MM.1S (cell line): ENCODE measurements at regions not wholly inside any gene's neighbourhood (a gene's known extent, or its start where the extent isn't known, plus 50 kb on each side); places are given as distances from the start of the nearest gene placed in this dataset.

Experiments
- DNase-seq: peaks from one replicate; pipeline ENCODE4 v3.0.0-alpha.2; 2015
- H2AFZ ChIP-seq: fragments of 300-600 bp; sonication (generic); 2 replicates; pipeline ENCODE4 v1.6.0; 2016; ENCODE audit warnings: antibody characterized with exemption, low read length
- H3F3A ChIP-seq: fragments of 300-600 bp; sonication (generic); 2 replicates; pipeline ENCODE4 v1.6.1; 2016; ENCODE audit warnings: mild to moderate bottlenecking, antibody characterized with exemption, low read length, moderate library complexity, mixed read lengths; ENCODE audit not compliant: insufficient read depth
- H3K27ac ChIP-seq: fragments of 300-600 bp; sonication (generic); 2 replicates; pipeline ENCODE4 v1.5.1; 2016; ENCODE audit warnings: mild to moderate bottlenecking, low read length
- H3K27me3 ChIP-seq: fragments of 300-600 bp; sonication (generic); replicated peaks from 2 replicates; pipeline ENCODE4 v1.6.0; 2016; ENCODE audit warnings: low read length; ENCODE audit not compliant: insufficient read depth
- H3K36me3 ChIP-seq: fragments of 300-600 bp; sonication (generic); replicated peaks from 2 replicates; pipeline ENCODE4 v1.6.1; 2016; ENCODE audit warnings: mild to moderate bottlenecking, low read length, mixed read lengths; ENCODE audit not compliant: insufficient read depth
- H3K4me1 ChIP-seq: fragments of 300-600 bp; sonication (generic); 2 replicates; pipeline ENCODE4 v1.6.1; 2016; ENCODE audit warnings: low read length, mixed read lengths
- H3K4me2 ChIP-seq: fragments of 300-600 bp; sonication (generic); 2 replicates; pipeline ENCODE4 v1.6.0; 2016; ENCODE audit warnings: low read depth, low read length
- H3K4me3 ChIP-seq: fragments of 300-600 bp; sonication (generic); 2 replicates; pipeline ENCODE4 v1.5.1; 2016; ENCODE audit warnings: low read length, mixed read lengths
- H3K79me2 ChIP-seq: fragments of 300-600 bp; sonication (generic); 2 replicates; pipeline ENCODE4 v1.6.1; 2016; ENCODE audit warnings: mixed run types, low read length, mixed read lengths
- H3K9ac ChIP-seq: fragments of 300-600 bp; sonication (generic); 2 replicates; pipeline ENCODE4 v1.6.1; 2016; ENCODE audit warnings: low read length, mixed read lengths
- H3K9me2 ChIP-seq: fragments of 300-600 bp; sonication (generic); replicated peaks from 2 replicates; pipeline ENCODE4 v1.6.1; 2016; ENCODE audit warnings: mild to moderate bottlenecking, low read length, mixed read lengths; ENCODE audit not compliant: insufficient read depth
- H3K9me3 ChIP-seq: fragments of 300-600 bp; sonication (generic); replicated peaks from 2 replicates; pipeline ENCODE4 v1.6.1; 2016; ENCODE audit warnings: mild to moderate bottlenecking, low read length, mixed read lengths; ENCODE audit not compliant: insufficient read depth
- H4K20me1 ChIP-seq: fragments of 300-600 bp; sonication (generic); 2 replicates; pipeline ENCODE4 v1.6.1; 2016; ENCODE audit warnings: mild to moderate bottlenecking, low read length, moderate library complexity, mixed read lengths; ENCODE audit not compliant: insufficient read depth
- EZH2 ChIP-seq: fragments of 300-600 bp; sonication (generic); optimal IDR thresholded peaks from 2 replicates; pipeline ENCODE3; 2017; ENCODE audit warnings: low read depth, mild to moderate bottlenecking, antibody characterized with exemption, low read length, mixed read lengths
- EZH2phosphoT487 ChIP-seq: fragments of 300-600 bp; sonication (generic); IDR thresholded peaks from 2 replicates; pipeline ENCODE4 v1.6.1; 2018; ENCODE audit warnings: antibody characterized with exemption, low read length
- TF ChIP-seq, protein P1 (sequence below): fragments of 300-600 bp; sonication (generic); IDR thresholded peaks from 2 replicates; pipeline ENCODE4 v1.5.1; 2016; ENCODE audit warnings: antibody characterized with exemption, low read length, mixed read lengths

DNA sequence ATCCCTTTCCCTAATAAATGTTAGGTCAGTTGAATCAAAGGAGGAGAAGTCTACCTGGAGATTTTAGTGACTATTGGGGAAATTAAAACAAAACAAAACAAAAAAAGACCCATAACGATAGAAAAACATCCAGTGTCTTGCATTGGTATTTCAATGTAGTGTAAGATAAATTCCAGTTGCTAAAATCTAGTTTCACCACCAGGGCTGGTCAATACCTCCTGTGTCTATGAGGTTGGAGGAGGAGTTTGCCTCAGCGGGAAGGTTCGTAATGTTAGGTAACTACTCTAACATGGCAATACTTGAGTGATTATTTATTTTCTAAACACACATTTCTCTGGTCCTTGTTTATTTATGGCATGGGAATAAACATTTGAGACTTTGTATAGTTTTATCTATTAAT, 483.2 kb downstream of the FGF9 start:
- Histone ChIP-seq H3K27ac (no peak overlapping the region), H2AFZ (no peak overlapping the region), H3K36me3 (no peaks in the 10 kb centered on the region), H3F3A (no peaks in the 10 kb centered on the region), H3K9ac (no peak overlapping the region), H3K27me3 (no peaks in the 10 kb centered on the region), H3K4me1 (no peaks in the 10 kb centered on the region), H3K79me2 (no peaks in the 10 kb centered on the region), H3K4me2 (no peak overlapping the region), H3K9me2 (no peaks in the 10 kb centered on the region), H3K4me3 (no peak overlapping the region), H4K20me1 (no peaks in the 10 kb centered on the region), H3K9me3 (no peaks in the 10 kb centered on the region)
- DNase-seq = no peak
- TF ChIP-seq EZH2 = no peak

DNA sequence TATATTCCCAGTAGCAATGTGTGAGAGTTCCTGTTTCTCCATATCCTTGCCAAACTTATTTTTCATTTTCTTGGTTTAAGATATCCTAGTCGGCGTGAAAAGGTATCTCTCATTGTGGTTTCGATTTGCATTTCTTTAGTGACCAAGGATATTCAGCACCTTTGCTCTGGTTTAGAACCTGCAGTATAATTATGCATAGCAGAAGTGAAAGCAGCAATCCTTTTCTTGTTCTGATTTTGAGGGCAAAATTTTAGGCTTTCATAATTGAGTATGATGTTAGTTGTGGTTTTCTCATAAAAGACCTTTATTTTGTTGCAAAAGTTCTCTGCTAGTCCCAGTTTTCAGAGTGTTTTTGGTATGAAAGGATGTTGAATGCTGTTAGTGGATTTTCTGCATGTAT, 491.0 kb downstream of the FGF9 start:
- peak; percentile 42 for DNase-seq
- Histone ChIP-seq H3K9me2 (no peaks in the 10 kb centered on the region), H4K20me1 (no peaks in the 10 kb centered on the region), H3K4me1 (0 out of 2 replicates have a peak, but pooled peaks cover 5% of the 10 kb centered on the region), H3K79me2 (no peaks in the 10 kb centered on the region), H3K27me3 (no peaks in the 10 kb centered on the region), H3K9ac (no peak overlapping the region), H3K4me3 (no peak overlapping the region), H3F3A (0 out of 2 replicates have a peak, but pooled peaks cover 3% of the 10 kb centered on the region), H3K36me3 (no peaks in the 10 kb centered on the region), H3K9me3 (no peaks in the 10 kb centered on the region), H2AFZ (no peak overlapping the region), H3K4me2 (peak overlapping the region; percentile 27; the same call in 1 of the 2 replicates), H3K27ac (peak overlapping the region; percentile 27; the same call in 1 of the 2 replicates)
- no peak for TF ChIP-seq EZH2phosphoT487
- TF ChIP-seq EZH2 = no peak
- TF ChIP-seq, protein P1, sequence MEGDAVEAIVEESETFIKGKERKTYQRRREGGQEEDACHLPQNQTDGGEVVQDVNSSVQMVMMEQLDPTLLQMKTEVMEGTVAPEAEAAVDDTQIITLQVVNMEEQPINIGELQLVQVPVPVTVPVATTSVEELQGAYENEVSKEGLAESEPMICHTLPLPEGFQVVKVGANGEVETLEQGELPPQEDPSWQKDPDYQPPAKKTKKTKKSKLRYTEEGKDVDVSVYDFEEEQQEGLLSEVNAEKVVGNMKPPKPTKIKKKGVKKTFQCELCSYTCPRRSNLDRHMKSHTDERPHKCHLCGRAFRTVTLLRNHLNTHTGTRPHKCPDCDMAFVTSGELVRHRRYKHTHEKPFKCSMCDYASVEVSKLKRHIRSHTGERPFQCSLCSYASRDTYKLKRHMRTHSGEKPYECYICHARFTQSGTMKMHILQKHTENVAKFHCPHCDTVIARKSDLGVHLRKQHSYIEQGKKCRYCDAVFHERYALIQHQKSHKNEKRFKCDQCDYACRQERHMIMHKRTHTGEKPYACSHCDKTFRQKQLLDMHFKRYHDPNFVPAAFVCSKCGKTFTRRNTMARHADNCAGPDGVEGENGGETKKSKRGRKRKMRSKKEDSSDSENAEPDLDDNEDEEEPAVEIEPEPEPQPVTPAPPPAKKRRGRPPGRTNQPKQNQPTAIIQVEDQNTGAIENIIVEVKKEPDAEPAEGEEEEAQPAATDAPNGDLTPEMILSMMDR = no peak

DNA sequence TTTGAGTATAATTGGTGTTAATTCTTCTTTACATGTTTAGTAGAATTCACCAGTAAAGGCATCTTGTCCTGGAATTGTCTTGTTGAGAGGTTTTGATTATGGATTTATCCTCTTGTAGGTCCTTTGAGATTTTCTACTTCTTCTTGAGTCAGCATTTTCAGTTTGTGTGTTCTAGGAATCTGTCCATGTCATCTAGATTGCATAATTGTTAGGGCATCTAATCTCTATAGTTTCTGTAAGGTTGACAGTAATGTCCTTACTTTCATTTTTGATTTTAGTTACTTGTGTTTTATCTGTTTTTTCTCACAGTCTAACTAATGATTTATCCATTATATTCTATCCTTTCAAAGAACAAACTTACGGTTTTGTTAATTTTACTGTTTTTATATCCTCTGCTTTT, 492.0 kb downstream of the FGF9 start:
- Histone ChIP-seq H2AFZ (no peak overlapping the region), H4K20me1 (no peaks in the 10 kb centered on the region), H3K9ac (no peak overlapping the region), H3K79me2 (no peaks in the 10 kb centered on the region), H3K27ac (no peak overlapping the region), H3K27me3 (no peaks in the 10 kb centered on the region), H3F3A (0 out of 2 replicates have a peak, but pooled peaks cover 3% of the 10 kb centered on the region), H3K9me3 (no peaks in the 10 kb centered on the region), H3K4me1 (0 out of 2 replicates have a peak, but pooled peaks cover 5% of the 10 kb centered on the region), H3K9me2 (no peaks in the 10 kb centered on the region), H3K36me3 (no peaks in the 10 kb centered on the region), H3K4me2 (peak overlapping the region; percentile 29; the same call in 1 of the 2 replicates), H3K4me3 (no peak overlapping the region)
- peak; percentile 14 for DNase-seq
- TF ChIP-seq, protein P1 = no peak
- TF ChIP-seq EZH2phosphoT487 = no peak
- TF ChIP-seq EZH2 = no peak

DNA sequence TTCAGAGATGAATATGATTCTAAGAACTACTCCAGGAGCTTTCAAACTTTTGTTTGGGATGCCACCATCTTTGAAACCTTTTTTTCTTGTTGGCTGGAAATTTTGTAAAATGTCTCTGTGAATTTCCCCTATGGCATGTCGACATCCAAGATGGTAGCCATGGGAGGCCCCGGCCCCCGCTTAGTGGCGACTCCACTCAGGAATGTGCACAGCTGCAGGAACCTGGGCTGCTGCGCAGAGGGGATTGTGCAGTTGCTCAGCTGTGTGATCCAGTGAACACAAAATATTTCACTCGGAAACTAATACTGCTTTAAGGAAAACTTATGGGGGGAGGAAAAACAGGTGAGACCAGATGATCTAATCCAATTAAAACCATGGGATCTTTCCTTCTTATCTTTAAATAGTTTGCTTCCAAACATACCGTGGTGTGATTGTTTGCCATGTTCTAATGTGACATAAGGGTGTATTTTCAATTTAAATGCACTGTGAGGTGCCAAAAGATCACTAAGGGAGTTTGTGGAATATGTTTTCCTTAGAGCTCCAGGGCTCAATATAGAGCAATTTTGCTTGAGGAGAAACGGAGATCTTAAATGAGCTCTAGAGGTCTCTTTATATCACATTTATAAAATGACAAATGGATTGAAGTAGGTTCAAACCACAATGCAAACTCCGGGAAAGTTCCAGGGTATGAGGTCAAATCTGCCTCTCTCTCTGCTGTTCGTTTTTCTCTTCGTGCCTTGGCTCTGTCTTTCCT, 497.7 kb downstream of the FGF9 start:
- no peak overlapping the region for H3K4me2 ChIP-seq
- H3K9me3 ChIP-seq = no peaks in the 10 kb centered on the region
- no peaks in the 10 kb centered on the region for H3K9me2 ChIP-seq
- no peak overlapping the region for H3K27ac ChIP-seq
- no peaks in the 10 kb centered on the region for H3F3A ChIP-seq
- H3K4me1 ChIP-seq = no peaks in the 10 kb centered on the region
- no peaks in the 10 kb centered on the region for H3K79me2 ChIP-seq
- H3K4me3 ChIP-seq = no peak overlapping the region
- H3K36me3 ChIP-seq = no peaks in the 10 kb centered on the region
- H3K27me3 ChIP-seq = no peaks in the 10 kb centered on the region
- TF ChIP-seq EZH2phosphoT487 (no peak), EZH2 (no peak)
- TF ChIP-seq, protein P1 = no peak
- no peak for DNase-seq
- no peak overlapping the region for H3K9ac ChIP-seq
- no peak overlapping the region for H2AFZ ChIP-seq
- H4K20me1 ChIP-seq = no peaks in the 10 kb centered on the region
